LNCaP clone FGC (cell line): ENCODE measurements at regions not wholly inside any gene's neighbourhood (a gene's known extent, or its start where the extent isn't known, plus 50 kb on each side); places are given as distances from the start of the nearest gene placed in this dataset.
A peak's percentile ranks its signal among the peaks of the same experiment; 100 is the strongest.

Experiments used
- DNase-seq: peaks from one replicate; pipeline ENCODE4 v3.0.0-alpha.2; 2011; ENCODE audit warnings: low read depth
- H3K4me3 ChIP-seq: 2 replicates; pipeline ENCODE4 v1.5.1; 2011; ENCODE audit warnings: mild to moderate bottlenecking, low read depth, low read length, control low read depth
- CTCF ChIP-seq: IDR thresholded peaks from 2 replicates; pipeline ENCODE4 v1.5.1; 2012; ENCODE audit warnings: mild to moderate bottlenecking; ENCODE audit not compliant: control insufficient read depth, insufficient read depth; ENCODE audit errors: extremely low read depth

DNA sequence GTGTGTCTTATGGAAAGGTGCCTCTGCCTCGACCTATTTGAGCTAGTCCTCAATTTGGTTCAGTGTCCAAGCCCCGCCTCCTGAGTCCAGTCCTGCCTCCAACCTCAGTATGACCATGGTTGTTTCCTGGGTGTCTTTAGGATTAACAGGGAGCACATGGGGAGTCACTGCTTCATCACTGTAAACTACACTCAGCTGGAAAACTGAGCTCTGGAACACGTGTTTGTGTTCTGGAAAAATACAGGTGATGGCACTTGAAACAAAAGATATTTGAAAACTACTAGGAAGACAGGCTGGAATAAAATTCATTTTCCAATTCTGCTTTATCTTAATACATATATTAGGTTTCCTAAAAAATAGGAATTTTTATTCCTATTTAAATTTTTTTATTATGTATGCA, 1187.3 kb upstream of the TMEM132C start:
- no peak for DNase-seq
- TF ChIP-seq CTCF: no peak
- no peak overlapping the region for H3K4me3 ChIP-seq

DNA sequence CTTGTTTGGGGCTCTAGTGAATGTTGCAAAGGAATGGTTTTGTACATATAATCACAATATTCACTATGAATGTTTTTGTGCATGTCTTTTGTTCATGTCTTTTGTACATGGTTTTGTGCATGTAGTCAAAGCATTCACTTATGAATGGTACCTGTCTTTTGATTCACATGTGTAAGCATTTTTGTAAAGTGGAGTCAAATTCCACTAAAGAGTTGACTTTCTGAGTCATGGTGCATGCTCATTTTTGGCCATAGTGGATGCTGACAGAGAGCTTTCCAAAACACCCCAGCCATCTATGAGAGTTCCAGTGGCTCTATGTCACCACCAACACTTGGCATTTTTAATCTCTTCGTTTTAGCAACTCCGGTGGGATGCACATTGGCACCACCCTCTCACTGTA, 1185.9 kb upstream of the TMEM132C start:
- no peak for DNase-seq
- no peak for TF ChIP-seq CTCF
- H3K4me3 ChIP-seq: no peak overlapping the region

DNA sequence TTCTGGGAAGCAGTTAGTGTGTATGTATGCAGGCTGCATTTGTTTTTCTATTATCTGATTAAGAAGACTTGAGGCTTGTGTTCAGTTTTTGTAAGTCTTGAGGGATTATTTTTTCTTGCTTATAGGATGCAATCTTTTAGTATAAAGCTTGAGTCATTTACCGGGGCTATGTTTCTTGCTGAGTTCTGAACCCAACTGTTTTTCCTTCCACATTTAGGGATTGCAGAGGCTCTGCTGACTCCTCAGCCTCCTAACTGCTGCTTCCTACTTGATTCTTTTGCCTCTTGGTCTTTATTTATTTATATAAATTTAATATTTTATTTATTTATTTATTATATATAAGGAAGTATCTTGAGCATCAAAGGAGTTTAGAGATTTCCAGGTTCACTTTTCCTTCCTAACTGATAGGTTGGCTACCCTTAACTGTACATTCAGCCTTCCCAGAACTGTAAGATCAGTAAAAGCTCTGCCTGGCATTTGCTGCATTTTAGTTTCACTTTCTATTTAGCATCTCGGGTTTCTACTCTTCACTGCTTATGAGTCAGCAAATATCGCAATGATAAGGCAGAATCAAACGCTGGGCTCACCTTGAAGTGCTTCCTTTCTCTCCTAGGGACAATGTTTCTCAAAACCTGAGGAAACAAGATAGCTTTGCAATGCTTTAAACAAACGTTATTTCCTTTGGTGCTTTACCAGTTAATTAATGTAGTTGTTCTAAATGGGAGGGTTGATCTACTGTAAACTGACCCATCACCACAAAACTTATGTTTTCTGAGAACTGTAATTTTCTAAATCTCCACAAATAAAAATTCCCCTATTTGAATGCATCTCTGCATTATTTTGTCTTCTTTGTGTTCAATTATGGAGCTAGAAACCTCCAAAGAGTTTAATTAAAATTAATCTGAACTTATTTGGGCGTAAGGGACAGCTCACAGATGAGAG, 1183.7 kb upstream of the TMEM132C start:
- TF ChIP-seq CTCF: no peak
- peak; percentile 65 for DNase-seq
- peak overlapping the region; percentile 48 for H3K4me3 ChIP-seq

DNA sequence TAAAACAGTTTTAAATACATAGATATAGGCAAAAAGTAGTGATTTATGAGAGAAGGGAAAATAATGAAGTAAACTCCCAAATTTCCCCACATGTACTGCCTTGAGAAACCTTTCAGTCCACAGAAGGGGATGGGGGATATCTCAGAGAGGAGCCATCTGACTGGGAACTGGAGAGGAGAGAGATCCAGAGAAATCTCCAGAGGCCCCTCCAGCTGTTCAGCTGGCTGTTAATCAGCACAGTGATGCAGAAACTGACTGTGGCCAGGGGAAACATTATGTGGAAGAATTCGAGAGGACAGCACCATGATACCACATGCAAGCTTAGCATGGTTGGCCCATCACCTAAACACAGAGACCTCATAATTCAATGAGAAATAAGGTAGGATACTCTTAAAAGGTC, 1165.9 kb upstream of the TMEM132C start:
- TF ChIP-seq CTCF: no peak
- H3K4me3 ChIP-seq: no peak overlapping the region
- DNase-seq: no peak

DNA sequence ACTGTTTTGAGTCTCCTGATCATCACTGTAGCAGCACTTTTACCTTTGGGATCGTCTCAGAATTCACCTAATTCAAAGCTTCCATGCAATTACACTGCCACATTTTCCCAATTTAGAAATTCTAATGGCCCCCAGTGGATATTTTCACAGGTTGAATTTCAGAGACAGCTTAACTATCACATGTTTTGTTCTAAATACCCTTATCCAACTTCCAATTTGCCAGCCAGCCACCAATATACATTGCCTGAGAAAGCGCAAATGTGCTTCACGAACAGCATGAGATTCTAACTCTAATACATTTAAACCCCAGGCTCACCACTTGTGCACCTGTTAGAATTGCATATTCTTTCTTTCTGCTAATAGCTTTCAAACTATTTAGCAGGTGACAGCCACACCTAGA, 1160.9 kb upstream of the TMEM132C start:
- no peak overlapping the region for H3K4me3 ChIP-seq
- TF ChIP-seq CTCF: no peak
- no peak for DNase-seq

DNA sequence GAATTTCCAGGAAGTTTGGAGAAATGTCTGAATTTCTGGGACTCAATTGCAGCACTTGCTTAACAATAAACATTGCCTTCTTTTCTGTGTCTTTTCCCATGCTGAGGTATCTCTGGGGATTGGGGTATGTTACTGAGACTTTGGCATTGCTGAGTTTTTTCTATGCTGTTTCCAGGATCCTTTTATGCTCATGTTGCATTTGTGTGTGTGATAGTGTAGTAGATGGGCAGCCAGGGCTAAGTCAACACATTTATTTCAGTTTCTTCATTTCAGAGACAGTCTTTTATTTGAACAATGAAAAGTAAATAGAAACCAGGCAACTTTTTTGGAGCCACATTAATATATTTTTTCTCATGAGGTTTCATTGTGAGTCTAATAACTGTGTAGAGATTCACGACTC, 1160.3 kb upstream of the TMEM132C start:
- no peak for TF ChIP-seq CTCF
- no peak overlapping the region for H3K4me3 ChIP-seq
- no peak for DNase-seq

GRCh38 chr12:127107744-127108143, 1159.2 kb upstream of the TMEM132C start:
- no peak for TF ChIP-seq CTCF
- no peak overlapping the region for H3K4me3 ChIP-seq
- DNase-seq: no peak
